NAMALWA (cell line): ENCODE measurements at regions not wholly inside any gene's neighbourhood (a gene's known extent, or its start where the extent isn't known, plus 50 kb on each side); places are given as distances from the start of the nearest gene placed in this dataset.

Experiments used
- DNase-seq: peaks from one replicate; pipeline ENCODE4 v3.0.0-alpha.2; 2015; ENCODE audit warnings: low spot score

- DNase-seq = no peak
Measured at GRCh38 chr20:24815931-24816330, 133.1 kb upstream of the CST7 start.

- no peak for DNase-seq
Measured at GRCh38 chr20:24816431-24816830, 132.6 kb upstream of the CST7 start.

GRCh38 chr20:24816907-24817306 is 132.2 kb upstream of the CST7 start:
- DNase-seq = no peak

- DNase-seq = no peak
Measured at GRCh38 chr20:24817351-24817750, 131.7 kb upstream of the CST7 start.

- DNase-seq = no peak
Measured at GRCh38 chr20:24818056-24818455, 131.0 kb upstream of the CST7 start.

GRCh38 chr20:24819331-24819965 is 129.6 kb upstream of the CST7 start:
- DNase-seq = no peak

GRCh38 chr20:24820345-24820744 is 128.7 kb upstream of the CST7 start:
- DNase-seq = no peak

GRCh38 chr20:24821391-24821790 is 127.7 kb upstream of the CST7 start:
- DNase-seq = no peak

- no peak for DNase-seq
Measured at GRCh38 chr20:24823176-24823784, 125.8 kb upstream of the CST7 start.

GRCh38 chr20:24823989-24824693 is 124.9 kb upstream of the CST7 start:
- DNase-seq = no peak

- no peak for DNase-seq
Measured at GRCh38 chr20:24825591-24825990, 123.5 kb upstream of the CST7 start.

GRCh38 chr20:24827603-24828295 is 121.3 kb upstream of the CST7 start:
- DNase-seq = no peak

GRCh38 chr20:24828992-24829648 is 119.9 kb upstream of the CST7 start:
- no peak for DNase-seq

- no peak for DNase-seq
Measured at GRCh38 chr20:24829649-24830370, 119.3 kb upstream of the CST7 start.

GRCh38 chr20:24830649-24831048 is 118.4 kb upstream of the CST7 start:
- DNase-seq = no peak

GRCh38 chr20:24831232-24831631 is 117.8 kb upstream of the CST7 start:
- no peak for DNase-seq

GRCh38 chr20:24832518-24832917 is 116.6 kb upstream of the CST7 start:
- DNase-seq = no peak

- DNase-seq = no peak
Measured at GRCh38 chr20:24833592-24833991, 115.5 kb upstream of the CST7 start.

GRCh38 chr20:24834310-24834709 is 114.8 kb upstream of the CST7 start:
- no peak for DNase-seq

- no peak for DNase-seq
Measured at GRCh38 chr20:24835195-24835594, 113.9 kb upstream of the CST7 start.

- no peak for DNase-seq
Measured at GRCh38 chr20:24836041-24836533, 113.0 kb upstream of the CST7 start.
